ENCODE measurements at regions not wholly inside any gene's neighbourhood (a gene's known extent, or its start where the extent isn't known, plus 50 kb on each side); places are given as distances from the start of the nearest gene placed in this dataset.

DNA sequence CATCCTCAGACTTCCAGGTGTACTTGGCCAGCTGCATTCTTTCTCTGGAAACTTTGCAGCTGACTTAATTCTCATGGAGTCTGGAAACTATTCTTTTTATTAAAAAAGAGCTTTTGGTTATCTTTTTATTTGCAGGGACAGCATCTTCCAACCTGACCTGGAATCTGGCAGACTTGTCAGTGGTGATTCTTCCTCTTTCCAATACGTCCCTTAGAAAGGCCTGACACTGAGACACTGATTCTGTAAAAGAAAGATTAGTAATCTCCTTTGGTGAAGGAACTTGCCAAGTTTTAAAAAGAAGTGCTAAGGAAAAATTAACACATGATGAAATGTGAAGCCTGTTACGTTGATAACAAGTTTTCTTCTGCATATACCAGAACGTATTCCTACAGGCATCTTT, 440.9 kb upstream of the RAG2 start:
- TF ChIP-seq, protein P1, sequence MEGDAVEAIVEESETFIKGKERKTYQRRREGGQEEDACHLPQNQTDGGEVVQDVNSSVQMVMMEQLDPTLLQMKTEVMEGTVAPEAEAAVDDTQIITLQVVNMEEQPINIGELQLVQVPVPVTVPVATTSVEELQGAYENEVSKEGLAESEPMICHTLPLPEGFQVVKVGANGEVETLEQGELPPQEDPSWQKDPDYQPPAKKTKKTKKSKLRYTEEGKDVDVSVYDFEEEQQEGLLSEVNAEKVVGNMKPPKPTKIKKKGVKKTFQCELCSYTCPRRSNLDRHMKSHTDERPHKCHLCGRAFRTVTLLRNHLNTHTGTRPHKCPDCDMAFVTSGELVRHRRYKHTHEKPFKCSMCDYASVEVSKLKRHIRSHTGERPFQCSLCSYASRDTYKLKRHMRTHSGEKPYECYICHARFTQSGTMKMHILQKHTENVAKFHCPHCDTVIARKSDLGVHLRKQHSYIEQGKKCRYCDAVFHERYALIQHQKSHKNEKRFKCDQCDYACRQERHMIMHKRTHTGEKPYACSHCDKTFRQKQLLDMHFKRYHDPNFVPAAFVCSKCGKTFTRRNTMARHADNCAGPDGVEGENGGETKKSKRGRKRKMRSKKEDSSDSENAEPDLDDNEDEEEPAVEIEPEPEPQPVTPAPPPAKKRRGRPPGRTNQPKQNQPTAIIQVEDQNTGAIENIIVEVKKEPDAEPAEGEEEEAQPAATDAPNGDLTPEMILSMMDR (IDR thresholded peaks at IDR 0.05): no peak
- no peak for TF ChIP-seq POLR2A (IDR thresholded peaks at IDR 0.05)
- TF ChIP-seq EP300 (IDR thresholded peaks at IDR 0.05): no peak

All from ovary (tissue), 3 donors.